PC-3 (cell line): ENCODE measurements at regions not wholly inside any gene's neighbourhood (a gene's known extent, or its start where the extent isn't known, plus 50 kb on each side); places are given as distances from the start of the nearest gene placed in this dataset.
A peak's percentile ranks its signal among the peaks of the same experiment; 100 is the strongest.

Source experiments
- ATAC-seq: fragments of 200-7000 bp; cut with Tn5 transposase; 2 replicates; pipeline ENCODE4 v1.9.1; 2020; ENCODE audit warnings: mild to moderate bottlenecking, moderate library complexity
- BruUV-seq: library from RNA; stranded (reverse); fragments of 400-500 nt; replicated peaks from 2 replicates; lab custom pipeline; 2021; lab: Mats Ljungman, UMichigan
- CTCF ChIA-PET: fragments of 300-600 bp; sonication (Branson Sonifier 250); formaldehyde crosslinking; loops from one replicate; lab custom pipeline; 2022; ENCODE audit warnings: antibody characterized with exemption; lab: Charles Lee
- POLR2A ChIA-PET: fragments of 300-600 bp; sonication (Branson Sonifier 250); formaldehyde crosslinking; loops from one replicate; lab custom pipeline; 2022; ENCODE audit warnings: antibody characterized with exemption; ENCODE audit not compliant: unreplicated experiment; lab: Charles Lee
- DNase-seq: peaks from one replicate; pipeline ENCODE4 v3.0.0-alpha.2; 2015
- H2AFZ ChIP-seq: fragments of 300-600 bp; sonication (generic); 2 replicates; pipeline ENCODE4 v1.6.0; 2016; ENCODE audit warnings: antibody characterized with exemption, low read length
- H3F3A ChIP-seq: fragments of 300-600 bp; sonication (generic); one replicate; pipeline ENCODE4 v1.6.0; 2017; ENCODE audit warnings: antibody characterized with exemption, low read length, control low read depth, mild to moderate bottlenecking; ENCODE audit not compliant: unreplicated experiment
- H3K27ac ChIP-seq: fragments of 300-600 bp; sonication (generic); 2 replicates; pipeline ENCODE4 v1.5.1; 2016; ENCODE audit warnings: mild to moderate bottlenecking, low read length
- H3K27me3 ChIP-seq: fragments of 300-600 bp; sonication (generic); 2 replicates; pipeline ENCODE4 v1.6.1; 2016; ENCODE audit warnings: low read length, mixed read lengths
- H3K36me3 ChIP-seq: fragments of 300-600 bp; sonication (generic); 2 replicates; pipeline ENCODE4 v1.6.1; 2016; ENCODE audit warnings: low read depth, mixed run types, low read length, mixed read lengths
- H3K4me1 ChIP-seq: fragments of 300-600 bp; sonication (generic); 2 replicates; pipeline ENCODE4 v1.5.1; 2016; ENCODE audit warnings: low read length; ENCODE audit not compliant: insufficient read depth
- H3K4me2 ChIP-seq: fragments of 300-600 bp; sonication (generic); 2 replicates; pipeline ENCODE4 v1.6.0; 2016; ENCODE audit warnings: low read length
- H3K4me3 ChIP-seq: fragments of 300-600 bp; sonication (generic); 2 replicates; pipeline ENCODE4 v1.5.1; 2016; ENCODE audit warnings: mild to moderate bottlenecking, low read length, mixed read lengths
- H3K79me2 ChIP-seq: fragments of 300-600 bp; sonication (generic); 2 replicates; pipeline ENCODE4 v1.6.1; 2017; ENCODE audit warnings: low read length, mixed read lengths
- H3K9ac ChIP-seq: fragments of 300-600 bp; sonication (generic); 2 replicates; pipeline ENCODE4 v1.6.0; 2016; ENCODE audit warnings: mild to moderate bottlenecking, low read length
- H3K9me2 ChIP-seq: fragments of 300-600 bp; sonication (generic); replicated peaks from 2 replicates; pipeline ENCODE4 v1.6.1; 2016; ENCODE audit warnings: mixed run types, low read length, mixed read lengths
- H3K9me3 ChIP-seq: fragments of 300-600 bp; sonication (generic); 2 replicates; pipeline ENCODE4 v1.6.1; 2016; ENCODE audit warnings: low read length, mixed read lengths
- H4K20me1 ChIP-seq: fragments of 300-600 bp; sonication (generic); 2 replicates; pipeline ENCODE4 v1.6.1; 2016; ENCODE audit warnings: low read length, mixed read lengths
- CTCF ChIP-seq: fragments of 300-600 bp; sonication (generic); conservative IDR thresholded peaks from 2 replicates; pipeline ENCODE4 v1.5.1; 2017; ENCODE audit warnings: antibody characterized with exemption, low read depth, mild to moderate bottlenecking, low read length
- EZH2 ChIP-seq: fragments of 300-600 bp; sonication (generic); IDR thresholded peaks from one replicate; pipeline ENCODE4 v1.6.1; 2017; ENCODE audit warnings: antibody characterized with exemption, mild to moderate bottlenecking, low read length; ENCODE audit not compliant: unreplicated experiment
- EZH2phosphoT487 ChIP-seq: fragments of 300-600 bp; sonication (generic); IDR thresholded peaks from 2 replicates; pipeline ENCODE4 v1.6.1; 2018; ENCODE audit warnings: mild to moderate bottlenecking, antibody characterized with exemption, low read length, borderline replicate concordance
- intact Hi-C: fragments of 100-400 bp; cut with micrococcal nuclease; formaldehyde crosslinking; loops from 2 replicates; pipeline ENCODE4 v1.9.0; 2023

- TF ChIP-seq EZH2 (no peak), CTCF (no peak), EZH2phosphoT487 (no peak)
- no peaks in the 10 kb centered on the region for H3F3A ChIP-seq
- H3K9me2 ChIP-seq = no peaks in the 10 kb centered on the region
- intact Hi-C loops = loop anchor here (10.0 kb wide), 1 partner anchor 148 kb away; no protein-coding TSS in a partner anchor
- POLR2A ChIA-PET = no interaction called here
- H4K20me1 ChIP-seq = no peaks in the 10 kb centered on the region
- ATAC-seq = peak; percentile 66
- H3K4me1 ChIP-seq = peaks cover 42% of the 10 kb centered on the region
- no TSS peak for BruUV-seq
- peak; percentile 55 for DNase-seq
- H2AFZ ChIP-seq = 0 out of 2 replicates have a peak overlapping the region, but pooled peaks have one; percentile 19
- H3K36me3 ChIP-seq = no peaks in the 10 kb centered on the region
- peak overlapping the region; percentile 52 for H3K4me2 ChIP-seq
- peak overlapping the region; percentile 44 for H3K27ac ChIP-seq
- no peaks in the 10 kb centered on the region for H3K79me2 ChIP-seq
- H3K9ac ChIP-seq = no peak overlapping the region
- H3K4me3 ChIP-seq = peak overlapping the region; percentile 26; the same call in 1 of the 2 replicates
- CTCF ChIA-PET = no interaction called here
- H3K9me3 ChIP-seq = no peaks in the 10 kb centered on the region
- no peaks in the 10 kb centered on the region for H3K27me3 ChIP-seq
These were observed 103.7 kb downstream of the CBLL2 start for GRCh38 chrX:22376369-22376768.

- no peak overlapping the region for H3K9ac ChIP-seq
- no peaks in the 10 kb centered on the region for H3K79me2 ChIP-seq
- no peaks in the 10 kb centered on the region for H3K36me3 ChIP-seq
- no peaks in the 10 kb centered on the region for H3K27me3 ChIP-seq
- intact Hi-C loops = loop anchor here (10.0 kb wide), 1 partner anchor 147 kb away; no protein-coding TSS in a partner anchor
- ChIA-PET POLR2A (no interaction called here), CTCF (no interaction called here)
- DNase-seq (peak; percentile 34), ATAC-seq (no peak)
- no peaks in the 10 kb centered on the region for H3K9me3 ChIP-seq
- no peaks in the 10 kb centered on the region for H3F3A ChIP-seq
- H3K9me2 ChIP-seq = no peaks in the 10 kb centered on the region
- no peak overlapping the region for H3K4me2 ChIP-seq
- H2AFZ ChIP-seq = 0 out of 2 replicates have a peak overlapping the region, but pooled peaks have one; percentile 26
- H4K20me1 ChIP-seq = no peaks in the 10 kb centered on the region
- no peak overlapping the region for H3K27ac ChIP-seq
- peaks cover 38% of the 10 kb centered on the region for H3K4me1 ChIP-seq
- no peak for TF ChIP-seq EZH2phosphoT487
- no peak for TF ChIP-seq CTCF
- TF ChIP-seq EZH2 = no peak
- no TSS peak for BruUV-seq
- H3K4me3 ChIP-seq = no peak overlapping the region
These were observed 105.6 kb downstream of the CBLL2 start for GRCh38 chrX:22378296-22378695.

GRCh38 chrX:22383988-22384387, 111.3 kb downstream of the CBLL2 start:
- ChIA-PET CTCF (no interaction called here), POLR2A (interaction anchor here (0.6 kb wide), 1 partner anchor 1283 kb away, joined by 3 read pairs; the partner anchor contains the start of gene PRDX4)
- Histone ChIP-seq H3F3A (no peaks in the 10 kb centered on the region), H2AFZ (no peak overlapping the region), H4K20me1 (no peaks in the 10 kb centered on the region), H3K4me1 (peaks cover 6% of the 10 kb centered on the region), H3K27ac (no peak overlapping the region), H3K27me3 (no peaks in the 10 kb centered on the region), H3K4me3 (no peak overlapping the region), H3K9me2 (no peaks in the 10 kb centered on the region), H3K9ac (no peak overlapping the region), H3K4me2 (no peak overlapping the region), H3K79me2 (no peaks in the 10 kb centered on the region), H3K36me3 (no peaks in the 10 kb centered on the region), H3K9me3 (no peaks in the 10 kb centered on the region)
- no peak for TF ChIP-seq EZH2
- intact Hi-C loops = no loop called here
- no TSS peak for BruUV-seq
- ATAC-seq (no peak), DNase-seq (no peak)
